HEK293T (cell line): ENCODE measurements at regions not wholly inside any gene's neighbourhood (a gene's known extent, or its start where the extent isn't known, plus 50 kb on each side); places are given as distances from the start of the nearest gene placed in this dataset.

ENCODE experiments used
- CTCF ChIA-PET: fragments of 350-600 bp; formaldehyde crosslinking; extraction: SDS; loops from one replicate; lab custom pipeline; 2021; ENCODE audit warnings: antibody characterized with exemption, inconsistent platforms; lab: Yijun Ruan, JAX
- POLR2A ChIA-PET: fragments of 350-600 bp; formaldehyde crosslinking; extraction: SDS; loops from one replicate; lab custom pipeline; 2020; ENCODE audit warnings: antibody characterized with exemption, inconsistent platforms; lab: Yijun Ruan, JAX
- DNase-seq: peaks from one replicate; pipeline ENCODE4 v3.0.0; 2012; ENCODE audit warnings: mixed read lengths; ENCODE audit errors: extremely low spot score
- ARNT ChIP-seq: fragments of 450-650 bp; IDR thresholded peaks from 2 replicates; pipeline ENCODE4 v1.6.1; 2017; ENCODE audit warnings: mild to moderate bottlenecking
- BHLHE40 ChIP-seq: fragments of 450-650 bp; IDR thresholded peaks from 2 replicates; pipeline ENCODE4 v1.6.1; 2016; ENCODE audit warnings: mild to moderate bottlenecking, moderate library complexity, borderline replicate concordance
- CTBP1 ChIP-seq: fragments of 450-650 bp; IDR thresholded peaks from 2 replicates; pipeline ENCODE4 v1.6.1; 2016; ENCODE audit warnings: borderline replicate concordance
- ELF4 ChIP-seq: fragments of 450-650 bp; IDR thresholded peaks from 2 replicates; pipeline ENCODE4 v1.6.1; 2017; ENCODE audit warnings: antibody characterized with exemption
- FOXA1 ChIP-seq: fragments of 450-650 bp; IDR thresholded peaks from 2 replicates; pipeline ENCODE4 v1.6.1; 2016; ENCODE audit warnings: mild to moderate bottlenecking
- FOXK2 ChIP-seq: fragments of 450-650 bp; IDR thresholded peaks from 2 replicates; pipeline ENCODE4 v1.6.1; 2016; ENCODE audit warnings: mild to moderate bottlenecking
- FOXM1 ChIP-seq: fragments of 450-650 bp; IDR thresholded peaks from 2 replicates; pipeline ENCODE4 v1.6.1; 2017; ENCODE audit warnings: mild to moderate bottlenecking, borderline replicate concordance
- HDGF ChIP-seq: fragments of 450-650 bp; IDR thresholded peaks from 2 replicates; pipeline ENCODE4 v1.6.1; 2017; ENCODE audit warnings: antibody characterized with exemption, borderline replicate concordance
- L3MBTL2 ChIP-seq: fragments of 450-650 bp; conservative IDR thresholded peaks from 2 replicates; pipeline ENCODE4 v1.6.1; 2016; ENCODE audit warnings: mild to moderate bottlenecking
- LEF1 ChIP-seq: fragments of 450-650 bp; IDR thresholded peaks from 2 replicates; pipeline ENCODE4 v1.6.1; 2017; ENCODE audit warnings: mild to moderate bottlenecking, borderline replicate concordance
- NFRKB ChIP-seq: fragments of 450-650 bp; IDR thresholded peaks from 2 replicates; pipeline ENCODE4 v1.6.1; 2016; ENCODE audit warnings: mild to moderate bottlenecking, moderate library complexity
- PKNOX1 ChIP-seq: fragments of 450-650 bp; IDR thresholded peaks from 2 replicates; pipeline ENCODE4 v1.6.1; 2016
- SP1 ChIP-seq: fragments of 450-650 bp; IDR thresholded peaks from 2 replicates; pipeline ENCODE4 v1.6.1; 2017
- SUZ12 ChIP-seq: fragments of 450-650 bp; IDR thresholded peaks from 2 replicates; pipeline ENCODE4 v1.6.1; 2016; ENCODE audit warnings: mild to moderate bottlenecking
- TARDBP ChIP-seq: fragments of 450-650 bp; IDR thresholded peaks from 2 replicates; pipeline ENCODE4 v1.6.1; 2016
- ZNF384 ChIP-seq: fragments of 450-650 bp; IDR thresholded peaks from 2 replicates; pipeline ENCODE4 v1.6.1; 2016

- CTCF ChIA-PET: interaction anchor here (0.9 to 5.6 kb wide), 4 partner anchors 13 to 314 kb away, joined by 3 to 34 read pairs (median 4); no protein-coding TSS in a partner anchor
- no peak for DNase-seq
- POLR2A ChIA-PET: interaction anchor here (1.2 to 1.5 kb wide), 2 partner anchors 148 to 149 kb away, joined by 3 to 5 read pairs; partner anchors contain the start of gene GADD45A
- no peak for TF ChIP-seq ELF4
- TF ChIP-seq L3MBTL2: no peak
- no peak for TF ChIP-seq LEF1
- no peak for TF ChIP-seq FOXK2
- TF ChIP-seq TARDBP: no peak
- no peak for TF ChIP-seq SUZ12
- TF ChIP-seq NFRKB: no peak
- no peak for TF ChIP-seq CTBP1
- TF ChIP-seq SP1: no peak
These were observed 106.9 kb upstream of the SERBP1 start for GRCh38 chr1:67536957-67537666.

- CTCF ChIA-PET: interaction anchor here (5.6 kb wide), 1 partner anchor 223 kb away, joined by 34 read pairs; no protein-coding TSS in a partner anchor
- no peak for DNase-seq
- TF ChIP-seq NFRKB: no peak
- no peak for TF ChIP-seq HDGF
- TF ChIP-seq SP1: no peak
- no peak for TF ChIP-seq FOXM1
- TF ChIP-seq BHLHE40: no peak
- no peak for TF ChIP-seq L3MBTL2
- POLR2A ChIA-PET: interaction anchor here (1.2 to 1.5 kb wide), 2 partner anchors 147 to 149 kb away, joined by 3 to 5 read pairs; partner anchors contain the start of gene GADD45A
These were observed 107.4 kb upstream of the SERBP1 start for GRCh38 chr1:67537667-67538018.

DNA sequence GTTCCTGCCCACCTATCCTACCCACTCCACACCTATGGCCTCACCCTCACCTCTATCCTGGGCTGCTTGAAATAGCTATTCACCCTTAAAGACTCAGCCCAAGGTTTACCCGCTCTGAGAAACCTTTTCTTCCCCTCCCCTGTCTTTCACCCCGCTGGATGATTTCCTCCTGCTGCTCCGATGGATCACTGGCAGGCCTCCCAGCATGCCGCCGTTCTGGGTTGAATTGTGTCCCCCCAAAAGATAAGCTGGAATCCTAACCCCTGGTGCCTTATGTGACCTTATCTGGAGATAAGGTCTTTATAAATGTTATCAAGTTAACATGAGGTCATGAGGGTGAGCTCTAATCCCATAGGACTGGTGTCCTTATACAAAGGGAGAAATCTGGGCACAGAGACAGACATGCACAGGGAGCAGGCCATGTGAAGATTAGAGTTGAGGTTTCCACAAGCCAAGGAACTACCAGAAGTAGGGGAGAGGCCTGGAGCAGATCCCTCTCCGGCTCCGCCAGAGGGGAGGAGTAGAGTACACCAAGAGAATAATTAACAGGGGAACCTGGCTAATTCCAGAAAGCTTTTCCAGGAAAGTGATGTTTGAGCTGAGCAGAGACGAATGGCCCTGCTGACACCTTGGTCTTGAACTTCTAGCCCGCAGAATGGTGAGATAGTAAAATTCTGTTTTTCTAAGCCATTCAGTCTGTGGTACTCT, 110.0 kb upstream of the SERBP1 start:
- ChIA-PET POLR2A (interaction anchor here (2.1 to 3.2 kb wide), 2 partner anchors 145 to 220 kb away, joined by 6 to 13 read pairs; partner anchors contain the start of gene GADD45A), CTCF (interaction anchor here (1.0 to 5.6 kb wide), 3 partner anchors 21 to 226 kb away, joined by 3 to 34 read pairs (median 5); no protein-coding TSS in a partner anchor)
- TF ChIP-seq ZNF384 (no peak), ELF4 (no peak), BHLHE40 (no peak), PKNOX1 (no peak), FOXK2 (no peak), NFRKB (no peak), CTBP1 (no peak), LEF1 (no peak), ARNT (no peak)
- DNase-seq: no peak

DNA sequence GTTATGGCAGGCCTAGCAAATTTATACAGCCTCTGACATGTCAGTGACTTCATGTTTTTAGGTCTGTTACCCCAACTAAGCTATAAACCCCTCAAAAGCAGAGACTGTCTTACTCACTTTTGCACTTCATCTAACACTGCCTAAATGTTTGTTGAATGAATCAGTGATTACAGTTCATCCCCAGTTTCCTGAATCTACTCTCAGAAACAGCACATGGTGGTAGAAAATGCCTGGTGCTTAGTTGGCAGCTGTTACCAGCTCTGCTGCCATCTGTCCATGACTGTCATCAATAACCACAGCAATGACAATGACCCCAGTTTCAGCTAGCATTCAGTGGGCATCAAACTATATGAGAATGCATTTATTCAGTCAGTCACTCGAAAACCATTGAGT, 110.5 kb upstream of the SERBP1 start:
- CTCF ChIA-PET: interaction anchor here (1.0 to 5.6 kb wide), 3 partner anchors 21 to 226 kb away, joined by 3 to 34 read pairs (median 5); no protein-coding TSS in a partner anchor
- TF ChIP-seq CTBP1: no peak
- TF ChIP-seq BHLHE40: no peak
- no peak for TF ChIP-seq HDGF
- TF ChIP-seq ZNF384: no peak
- no peak for TF ChIP-seq ARNT
- no peak for TF ChIP-seq ELF4
- TF ChIP-seq SP1: no peak
- no peak for TF ChIP-seq LEF1
- TF ChIP-seq NFRKB: no peak
- TF ChIP-seq PKNOX1: no peak
- no peak for TF ChIP-seq SUZ12
- TF ChIP-seq FOXM1: no peak
- TF ChIP-seq FOXK2: no peak
- TF ChIP-seq L3MBTL2: no peak
- no peak for TF ChIP-seq TARDBP
- no peak for TF ChIP-seq FOXA1
- POLR2A ChIA-PET: interaction anchor here (3.2 kb wide), 1 partner anchor 144 kb away, joined by 13 read pairs; the partner anchor contains the start of gene GADD45A
- DNase-seq: no peak

- POLR2A ChIA-PET: no interaction called here
- DNase-seq: no peak
- no peak for TF ChIP-seq ELF4
- TF ChIP-seq L3MBTL2: no peak
- TF ChIP-seq FOXA1: no peak
- CTCF ChIA-PET: no interaction called here
These were observed 112.5 kb upstream of the SERBP1 start for GRCh38 chr1:67542747-67543146.

GRCh38 chr1:67544921-67545320, 114.7 kb upstream of the SERBP1 start:
- CTCF ChIA-PET: interaction anchor here (1.1 to 2.1 kb wide), 4 partner anchors 9 to 151 kb away, joined by 3 to 11 read pairs (median 4); no protein-coding TSS in a partner anchor
- DNase-seq: no peak
- no peak for TF ChIP-seq ZNF384
- no peak for TF ChIP-seq TARDBP
- TF ChIP-seq PKNOX1: no peak
- TF ChIP-seq NFRKB: no peak
- TF ChIP-seq LEF1: no peak
- TF ChIP-seq FOXA1: no peak
- TF ChIP-seq ARNT: no peak
- no peak for TF ChIP-seq SUZ12
- no peak for TF ChIP-seq CTBP1
- no peak for TF ChIP-seq FOXK2
- TF ChIP-seq ELF4: no peak
- no peak for TF ChIP-seq FOXM1
- no peak for TF ChIP-seq HDGF
- no peak for TF ChIP-seq BHLHE40
- POLR2A ChIA-PET: no interaction called here
